K562 (cell line): ENCODE measurements at regions not wholly inside any gene's neighbourhood (a gene's known extent, or its start where the extent isn't known, plus 50 kb on each side); places are given as distances from the start of the nearest gene placed in this dataset.

ENCODE experiments used
- ATAC-seq: fragments of 200-7000 bp; cut with Tn5 transposase; 3 replicates; pipeline ENCODE4 v1.9.1; 2020; ENCODE audit warnings: moderate library complexity
- BruUV-seq: library from RNA; stranded (reverse); fragments of 400-500 nt; replicated peaks from 2 replicates; lab custom pipeline; 2021; lab: Mats Ljungman, UMichigan
- CTCF ChIA-PET: fragments of 300-600 bp; formaldehyde crosslinking; extraction: SDS; loops from one replicate; lab custom pipeline; 2021; ENCODE audit warnings: low intra/inter-chr PET ratio; lab: Yijun Ruan, JAX
- POLR2A ChIA-PET: fragments of 300-600, 350-650 bp; sonication (Branson Sonifier 250); formaldehyde crosslinking; extraction: SDS; loops from one replicate; lab custom pipeline; 2021; ENCODE audit warnings: antibody characterized with exemption, inconsistent platforms; lab: Yijun Ruan, JAX
- DNase-seq, 4 experiments: peaks; one replicate each; pipeline versions ENCODE4 v3.0.0 to v3.0.0-alpha.2; 2011 to 2018; ENCODE audit warnings: low spot score in 3 of 4, mixed read lengths in 3 of 4; ENCODE audit errors: extremely low read depth in 1 of 4
- FAIRE-seq: peaks from 2 replicates; lab custom pipeline; 2011; peaks lifted over from hg19 to GRCh38; lab: Jason Lieb, UNC
- H2AFZ ChIP-seq: 2 replicates; pipeline ENCODE4 v1.6.0; 2011; ENCODE audit warnings: low read depth, low read length, control low read depth, inconsistent platforms
- H3K27ac ChIP-seq: fragments of 200-600 bp; 3 replicates; pipeline ENCODE4 v1.8.0; 2011; ENCODE audit warnings: low read depth, mild to moderate bottlenecking, control low read depth, inconsistent platforms, low read length, moderate library complexity, mixed read lengths; ENCODE audit errors: extremely low read depth
- H3K27me3 ChIP-seq, 2 experiments: fragments of 300-600 bp in 1 of 2; 2 replicates in 1 of 2; 3 replicates in 1 of 2; pipeline versions ENCODE4 v1.6.0 to v1.8.0; 2011; ENCODE audit warnings: inconsistent platforms in 2 of 2, low read length in 2 of 2, mild to moderate bottlenecking in 1 of 2, mixed read lengths in 1 of 2, moderate library complexity in 1 of 2; ENCODE audit not compliant: control insufficient read depth in 2 of 2, insufficient read depth in 2 of 2
- H3K36me3 ChIP-seq: fragments of 300-600 bp; 3 replicates; pipeline ENCODE4 v1.8.0; 2011; ENCODE audit warnings: mild to moderate bottlenecking, low read length, inconsistent platforms; ENCODE audit not compliant: control insufficient read depth, insufficient read depth
- H3K4me1 ChIP-seq, 2 experiments: fragments of 200-600 bp in 1 of 2; replicated peaks in 1 of 2; 2 replicates in 1 of 2; 3 replicates in 1 of 2; pipeline versions ENCODE4 v1.5.1 to v1.8.0; 2011; ENCODE audit warnings: inconsistent platforms in 2 of 2, low read length in 2 of 2, mild to moderate bottlenecking in 1 of 2, mixed read lengths in 1 of 2, moderate library complexity in 1 of 2; ENCODE audit not compliant: control insufficient read depth in 2 of 2, insufficient read depth in 2 of 2
- H3K4me2 ChIP-seq: 2 replicates; pipeline ENCODE4 v1.6.1; 2011; ENCODE audit warnings: low read length, control low read depth, inconsistent platforms, mixed read lengths; ENCODE audit not compliant: insufficient read depth
- H3K4me3 ChIP-seq: fragments of 200-600 bp; sonication (generic), shearing (Covaris generic); 2 replicates; pipeline ENCODE4 v1.5.1; 2016; ENCODE audit warnings: control low read depth, inconsistent platforms
- H3K79me2 ChIP-seq: fragments of 200-600 bp; 3 replicates; pipeline ENCODE4 v1.8.0; 2011; ENCODE audit warnings: low read length, inconsistent platforms; ENCODE audit not compliant: control insufficient read depth, insufficient read depth
- H3K9ac ChIP-seq, 2 experiments: 2 replicates each; pipeline versions ENCODE4 v1.6.0 to v1.6.1; 2011; ENCODE audit warnings: low read depth in 2 of 2, low read length in 2 of 2, control low read depth in 1 of 2, inconsistent platforms in 1 of 2, mild to moderate bottlenecking in 1 of 2, mixed read lengths in 1 of 2; ENCODE audit not compliant: insufficient read depth in 1 of 2
- H3K9me1 ChIP-seq: one replicate; pipeline ENCODE4 v1.6.0; 2011; ENCODE audit warnings: inconsistent platforms, mild to moderate bottlenecking, low read length, moderate library complexity; ENCODE audit not compliant: control insufficient read depth, insufficient read depth
- H3K9me3 ChIP-seq: replicated peaks from 2 replicates; pipeline ENCODE4 v1.5.1; 2011; ENCODE audit warnings: low read depth, low read length, inconsistent platforms; ENCODE audit not compliant: control insufficient read depth, insufficient read depth
- H4K20me1 ChIP-seq: replicated peaks from 2 replicates; pipeline ENCODE4 v1.6.1; 2011; ENCODE audit warnings: low read length, inconsistent platforms, mixed read lengths; ENCODE audit not compliant: control insufficient read depth, insufficient read depth
- CBFA2T2 ChIP-seq: fragments of 450-650 bp; conservative IDR thresholded peaks from 2 replicates; pipeline ENCODE4 v1.6.1; 2017; ENCODE audit warnings: mild to moderate bottlenecking
- CHCHD3 ChIP-seq: fragments of 250-450 bp; sonication (Bioruptor Pico); IDR thresholded peaks from 2 replicates; pipeline ENCODE4 v2.1.2; 2022; ENCODE audit warnings: mild to moderate bottlenecking
- COPS2 ChIP-seq: fragments of 450-650 bp; conservative IDR thresholded peaks from 2 replicates; pipeline ENCODE4 v1.6.1; 2016; ENCODE audit warnings: mild to moderate bottlenecking, moderate library complexity
- EHMT2 ChIP-seq: fragments of 450-650 bp; IDR thresholded peaks from 2 replicates; pipeline ENCODE4 v1.6.1; 2018; ENCODE audit warnings: antibody characterized with exemption
- HIVEP1 ChIP-seq: fragments of 250-450 bp; sonication (Bioruptor Pico); IDR thresholded peaks from 2 replicates; pipeline ENCODE4 v1.4.0; 2020; ENCODE audit warnings: mild to moderate bottlenecking
- KLF10 ChIP-seq: fragments of 250-450 bp; sonication (Bioruptor Pico); IDR thresholded peaks from 2 replicates; pipeline ENCODE4 v1.6.1; 2021; ENCODE audit warnings: matching md5 sums
- NFXL1 ChIP-seq: fragments of 450-650 bp; formaldehyde crosslinking; IDR thresholded peaks from 2 replicates; pipeline ENCODE4 v1.4.0; 2021; ENCODE audit warnings: mild to moderate bottlenecking
- POLR2AphosphoS2 ChIP-seq: IDR thresholded peaks from 2 replicates; pipeline ENCODE4 v1.6.1; 2012; ENCODE audit warnings: low read length, improper control_type of control experiment
- RBM25 ChIP-seq: fragments of 200-400 bp; formaldehyde crosslinking; IDR thresholded peaks from 2 replicates; pipeline ENCODE4 v1.6.1; 2018; ENCODE audit warnings: low read length, low read depth, moderate library complexity; ENCODE audit not compliant: severe bottlenecking
- SAFB ChIP-seq: fragments of 200-400 bp; formaldehyde crosslinking; IDR thresholded peaks from 2 replicates; pipeline ENCODE4 v1.6.1; 2017; ENCODE audit warnings: low read depth, low read length, borderline replicate concordance
- TEAD2 ChIP-seq: fragments of 450-650 bp; IDR thresholded peaks from 2 replicates; pipeline ENCODE4 v1.6.1; 2016; ENCODE audit warnings: missing genetic modification characterization, control low read depth, missing compliant biosample characterization
- XRCC4 ChIP-seq: IDR thresholded peaks from one replicate; pipeline ENCODE4 v1.6.1; 2011; ENCODE audit not compliant: insufficient read depth, insufficient read length; ENCODE audit errors: extremely low read depth
- ZFP36 ChIP-seq: fragments of 150-350 bp; IDR thresholded peaks from 2 replicates; pipeline ENCODE4 v1.6.1; 2018; ENCODE audit warnings: low read length, low read depth; ENCODE audit not compliant: partially characterized antibody
- ZFX ChIP-seq: sonication (generic); formaldehyde crosslinking; IDR thresholded peaks from 2 replicates; pipeline ENCODE4 v1.8.0; 2022; ENCODE audit warnings: mild to moderate bottlenecking, missing genetic modification reagents, moderate library complexity
- WGBS: fragments of 100-300 bp; shearing (Covaris generic); methylation state at CpG from one replicate; pipeline ENCODE4 v1.1.6; 2016; ENCODE audit warnings: low coverage, mixed read lengths; ENCODE audit not compliant: insufficient coverage; ENCODE audit errors: missing lambda C conversion rate; 5-methylcytosine and 5-hydroxymethylcytosine counted together
- in situ Hi-C: fragments of 300-500 bp; cut with MboI; formaldehyde crosslinking; loops from 4 replicates; pipeline ENCODE4 v1.15.0; 2018; ENCODE audit warnings: inconsistent platforms, mixed read lengths
- intact Hi-C: fragments of 100-400 bp; cut with micrococcal nuclease; formaldehyde crosslinking; loops from 2 replicates; pipeline ENCODE4 v1.14.2; 2022
- TF ChIP-seq, protein P1 (sequence below): fragments of 450-650 bp; IDR thresholded peaks from 2 replicates; pipeline ENCODE4 v1.7.1; 2018; ENCODE audit warnings: mild to moderate bottlenecking, low read depth; ENCODE audit not compliant: partially characterized antibody
- TF ChIP-seq, protein P2 (sequence below): sonication (generic); formaldehyde crosslinking; IDR thresholded peaks from 2 replicates; pipeline ENCODE4 v1.8.0; 2022; ENCODE audit warnings: mild to moderate bottlenecking, missing genetic modification reagents

DNA sequence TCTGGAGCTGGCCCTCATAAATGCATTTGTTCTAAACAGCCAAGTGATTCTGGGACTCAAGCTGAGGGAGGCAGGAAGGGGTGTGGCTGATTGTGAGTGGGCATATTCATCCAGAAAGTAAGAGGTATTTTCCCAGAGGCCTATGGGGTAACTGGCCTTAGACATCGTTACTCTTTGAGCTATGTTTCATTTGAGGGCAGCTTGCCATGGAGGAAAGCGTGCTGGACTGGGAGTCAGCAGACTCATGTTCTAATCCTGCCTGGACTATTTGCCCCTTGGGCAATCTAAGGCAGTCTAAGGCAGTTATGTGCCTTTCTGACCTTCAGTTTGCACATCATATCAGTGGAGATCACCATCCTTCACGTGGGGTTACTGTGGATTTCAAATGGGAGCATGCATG lies 93.5 kb upstream of the SLC14A2 start:
- H3K27ac ChIP-seq, result no peak overlapping the region
- no TSS peak for BruUV-seq
- 3% methylated on average over 3 of the region's 3 CpGs for WGBS
- H3K9me3 ChIP-seq, result no peaks in the 10 kb centered on the region
- TF ChIP-seq EHMT2, result no peak
- no peak for TF ChIP-seq SAFB
- TF ChIP-seq CBFA2T2, result no peak
- no peaks in the 10 kb centered on the region for H3K4me1 ChIP-seq
- no peak overlapping the region for H3K9ac ChIP-seq
- H3K27me3 ChIP-seq, result peaks cover 0 to 5% of the 10 kb centered on the region in 2 experiments; a peak in 1 of 5 replicates
- H3K79me2 ChIP-seq, result no peaks in the 10 kb centered on the region
- intact Hi-C loops, result no loop called here
- no peaks in the 10 kb centered on the region for H4K20me1 ChIP-seq
- H3K4me2 ChIP-seq, result no peak overlapping the region
- DNase-seq, result no peak
- no peaks in the 10 kb centered on the region for H3K9me1 ChIP-seq
- H3K36me3 ChIP-seq, result no peaks in the 10 kb centered on the region
- no peak overlapping the region for H2AFZ ChIP-seq
- in situ Hi-C loops, result no loop called here
- FAIRE-seq, result no peak
- no peak overlapping the region for H3K4me3 ChIP-seq
- POLR2A ChIA-PET, result no interaction called here
- no peak for ATAC-seq
- CTCF ChIA-PET, result no interaction called here

DNA sequence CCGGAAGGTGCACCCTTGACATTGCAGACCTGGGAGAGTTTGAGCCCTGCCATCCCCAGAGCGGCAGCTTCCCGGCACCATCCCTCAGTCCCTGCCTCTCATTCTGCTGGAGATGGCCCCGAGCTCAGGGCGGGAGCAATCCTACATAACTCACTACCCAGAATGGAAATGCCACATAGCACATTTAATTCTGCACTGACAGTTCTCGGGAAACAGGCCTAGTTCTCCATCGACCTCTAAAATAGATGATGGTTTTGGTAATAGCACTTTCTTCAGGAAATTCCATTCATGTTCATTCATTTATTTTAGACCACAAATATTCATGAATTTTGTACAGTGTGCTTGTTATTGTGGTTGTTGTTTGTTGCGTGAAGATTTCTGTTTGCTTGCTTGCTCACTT lies 92.9 kb upstream of the SLC14A2 start:
- no peaks in the 10 kb centered on the region for H3K9me1 ChIP-seq
- H3K36me3 ChIP-seq, result no peaks in the 10 kb centered on the region
- no peak overlapping the region for H3K27ac ChIP-seq
- no peaks in the 10 kb centered on the region for H3K27me3 ChIP-seq
- DNase-seq, result no peak
- no peaks in the 10 kb centered on the region for H3K4me1 ChIP-seq
- no peak overlapping the region for H3K4me2 ChIP-seq
- no peaks in the 10 kb centered on the region for H4K20me1 ChIP-seq
- no peak overlapping the region for H3K9ac ChIP-seq
- no peaks in the 10 kb centered on the region for H3K9me3 ChIP-seq
- ChIA-PET CTCF (no interaction called here), POLR2A (no interaction called here)
- no peak for FAIRE-seq
- WGBS, result 0% methylated on average over 8 of the region's 8 CpGs
- H3K4me3 ChIP-seq, result no peak overlapping the region
- in situ Hi-C loops, result no loop called here
- ATAC-seq, result no peak
- BruUV-seq, result no TSS peak
- no peak overlapping the region for H2AFZ ChIP-seq
- intact Hi-C loops, result no loop called here
- H3K79me2 ChIP-seq, result no peaks in the 10 kb centered on the region
- no peak for TF ChIP-seq POLR2AphosphoS2
- no peak for TF ChIP-seq HIVEP1 (CRISPR knock-in tag)
- no peak for TF ChIP-seq ZFP36
- no peak for TF ChIP-seq TEAD2 (tag)
- TF ChIP-seq, protein P1, sequence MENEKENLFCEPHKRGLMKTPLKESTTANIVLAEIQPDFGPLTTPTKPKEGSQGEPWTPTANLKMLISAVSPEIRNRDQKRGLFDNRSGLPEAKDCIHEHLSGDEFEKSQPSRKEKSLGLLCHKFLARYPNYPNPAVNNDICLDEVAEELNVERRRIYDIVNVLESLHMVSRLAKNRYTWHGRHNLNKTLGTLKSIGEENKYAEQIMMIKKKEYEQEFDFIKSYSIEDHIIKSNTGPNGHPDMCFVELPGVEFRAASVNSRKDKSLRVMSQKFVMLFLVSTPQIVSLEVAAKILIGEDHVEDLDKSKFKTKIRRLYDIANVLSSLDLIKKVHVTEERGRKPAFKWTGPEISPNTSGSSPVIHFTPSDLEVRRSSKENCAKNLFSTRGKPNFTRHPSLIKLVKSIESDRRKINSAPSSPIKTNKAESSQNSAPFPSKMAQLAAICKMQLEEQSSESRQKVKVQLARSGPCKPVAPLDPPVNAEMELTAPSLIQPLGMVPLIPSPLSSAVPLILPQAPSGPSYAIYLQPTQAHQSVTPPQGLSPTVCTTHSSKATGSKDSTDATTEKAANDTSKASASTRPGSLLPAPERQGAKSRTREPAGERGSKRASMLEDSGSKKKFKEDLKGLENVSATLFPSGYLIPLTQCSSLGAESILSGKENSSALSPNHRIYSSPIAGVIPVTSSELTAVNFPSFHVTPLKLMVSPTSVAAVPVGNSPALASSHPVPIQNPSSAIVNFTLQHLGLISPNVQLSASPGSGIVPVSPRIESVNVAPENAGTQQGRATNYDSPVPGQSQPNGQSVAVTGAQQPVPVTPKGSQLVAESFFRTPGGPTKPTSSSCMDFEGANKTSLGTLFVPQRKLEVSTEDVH, result no peak
- no peak for TF ChIP-seq RBM25
- no peak for TF ChIP-seq KLF10 (CRISPR knock-in tag)
- no peak for TF ChIP-seq COPS2
- TF ChIP-seq NFXL1 (CRISPR knock-in tag), result no peak
- no peak for TF ChIP-seq ZFX (CRISPR knock-in tag)
- no peak for TF ChIP-seq XRCC4
- no peak for TF ChIP-seq CHCHD3
- TF ChIP-seq, protein P2, sequence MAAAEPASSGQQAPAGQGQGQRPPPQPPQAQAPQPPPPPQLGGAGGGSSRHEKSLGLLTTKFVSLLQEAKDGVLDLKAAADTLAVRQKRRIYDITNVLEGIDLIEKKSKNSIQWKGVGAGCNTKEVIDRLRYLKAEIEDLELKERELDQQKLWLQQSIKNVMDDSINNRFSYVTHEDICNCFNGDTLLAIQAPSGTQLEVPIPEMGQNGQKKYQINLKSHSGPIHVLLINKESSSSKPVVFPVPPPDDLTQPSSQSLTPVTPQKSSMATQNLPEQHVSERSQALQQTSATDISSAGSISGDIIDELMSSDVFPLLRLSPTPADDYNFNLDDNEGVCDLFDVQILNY (CRISPR knock-in tag), result no peak
